ENCODE measurements at regions not wholly inside any gene's neighbourhood (a gene's known extent, or its start where the extent isn't known, plus 50 kb on each side); places are given as distances from the start of the nearest gene placed in this dataset.

GRCh38 chr4:3707423-3708102 is 58.6 kb upstream of the ADRA2C start:
- Mint-ChIP-seq H3K27me3 (peaks cover 21% of the 10 kb centered on the region), H3K4me1 (no peaks in the 10 kb centered on the region), H3K9me3 (no peaks in the 10 kb centered on the region), H3K36me3 (no peaks in the 10 kb centered on the region), H3K27ac (no peak overlapping the region), H3K4me3 (no peak overlapping the region)
- DNase-seq = no peak

- H3K4me3 Mint-ChIP-seq = no peak overlapping the region
- H3K27ac Mint-ChIP-seq = no peak overlapping the region
- no peaks in the 10 kb centered on the region for H3K9me3 Mint-ChIP-seq
- no peaks in the 10 kb centered on the region for H3K36me3 Mint-ChIP-seq
- DNase-seq = no peak
- H3K4me1 Mint-ChIP-seq = no peaks in the 10 kb centered on the region
- H3K27me3 Mint-ChIP-seq = peaks cover 25% of the 10 kb centered on the region
Observed at GRCh38 chr4:3706565-3707422, 59.4 kb upstream of the ADRA2C start.

GRCh38 chr4:3706111-3706511 is 60.1 kb upstream of the ADRA2C start:
- no peaks in the 10 kb centered on the region for H3K36me3 Mint-ChIP-seq
- H3K9me3 Mint-ChIP-seq = no peaks in the 10 kb centered on the region
- peaks cover 25% of the 10 kb centered on the region for H3K27me3 Mint-ChIP-seq
- no peaks in the 10 kb centered on the region for H3K4me1 Mint-ChIP-seq
- DNase-seq = no peak
- H3K27ac Mint-ChIP-seq = no peak overlapping the region
- H3K4me3 Mint-ChIP-seq = no peak overlapping the region

- Mint-ChIP-seq H3K4me1 (no peaks in the 10 kb centered on the region), H3K4me3 (no peak overlapping the region), H3K27me3 (peaks cover 28% of the 10 kb centered on the region), H3K36me3 (no peaks in the 10 kb centered on the region), H3K27ac (no peak overlapping the region), H3K9me3 (no peaks in the 10 kb centered on the region)
- no peak for DNase-seq
Observed at GRCh38 chr4:3705236-3705987, 60.8 kb upstream of the ADRA2C start.

GRCh38 chr4:3704669-3705068 is 61.5 kb upstream of the ADRA2C start:
- no peak for DNase-seq
- H3K36me3 Mint-ChIP-seq = no peaks in the 10 kb centered on the region
- H3K27me3 Mint-ChIP-seq = peaks cover 32% of the 10 kb centered on the region
- no peaks in the 10 kb centered on the region for H3K4me1 Mint-ChIP-seq
- no peak overlapping the region for H3K27ac Mint-ChIP-seq
- H3K4me3 Mint-ChIP-seq = no peak overlapping the region
- H3K9me3 Mint-ChIP-seq = no peaks in the 10 kb centered on the region

GRCh38 chr4:3703677-3704521 is 62.3 kb upstream of the ADRA2C start:
- H3K4me1 Mint-ChIP-seq = no peaks in the 10 kb centered on the region
- no peaks in the 10 kb centered on the region for H3K9me3 Mint-ChIP-seq
- no peak overlapping the region for H3K27ac Mint-ChIP-seq
- no peak overlapping the region for H3K4me3 Mint-ChIP-seq
- DNase-seq = no peak
- peaks cover 37% of the 10 kb centered on the region for H3K27me3 Mint-ChIP-seq
- H3K36me3 Mint-ChIP-seq = no peaks in the 10 kb centered on the region

- H3K36me3 Mint-ChIP-seq = no peaks in the 10 kb centered on the region
- H3K27me3 Mint-ChIP-seq = peaks cover 39% of the 10 kb centered on the region
- H3K9me3 Mint-ChIP-seq = no peaks in the 10 kb centered on the region
- no peak for DNase-seq
- no peak overlapping the region for H3K27ac Mint-ChIP-seq
- H3K4me1 Mint-ChIP-seq = no peaks in the 10 kb centered on the region
- no peak overlapping the region for H3K4me3 Mint-ChIP-seq
Observed at GRCh38 chr4:3703343-3703676, 62.9 kb upstream of the ADRA2C start.

- no peaks in the 10 kb centered on the region for H3K36me3 Mint-ChIP-seq
- H3K27ac Mint-ChIP-seq = no peak overlapping the region
- H3K4me3 Mint-ChIP-seq = no peak overlapping the region
- H3K27me3 Mint-ChIP-seq = peaks cover 41% of the 10 kb centered on the region
- no peaks in the 10 kb centered on the region for H3K9me3 Mint-ChIP-seq
- H3K4me1 Mint-ChIP-seq = no peaks in the 10 kb centered on the region
- DNase-seq = no peak
Observed at GRCh38 chr4:3702561-3703221, 63.5 kb upstream of the ADRA2C start.

- Mint-ChIP-seq H3K36me3 (no peaks in the 10 kb centered on the region), H3K9me3 (peaks cover 6% of the 10 kb centered on the region), H3K4me1 (no peaks in the 10 kb centered on the region), H3K4me3 (no peak overlapping the region), H3K27ac (no peak overlapping the region), H3K27me3 (peaks cover 47% of the 10 kb centered on the region)
- DNase-seq = no peak
Observed at GRCh38 chr4:3701736-3702560, 64.2 kb upstream of the ADRA2C start.

GRCh38 chr4:3701271-3701734 is 64.9 kb upstream of the ADRA2C start:
- peaks cover 49% of the 10 kb centered on the region for H3K27me3 Mint-ChIP-seq
- H3K4me3 Mint-ChIP-seq = no peak overlapping the region
- H3K9me3 Mint-ChIP-seq = peaks cover 10% of the 10 kb centered on the region
- DNase-seq = no peak
- H3K36me3 Mint-ChIP-seq = no peaks in the 10 kb centered on the region
- H3K27ac Mint-ChIP-seq = no peak overlapping the region
- H3K4me1 Mint-ChIP-seq = no peaks in the 10 kb centered on the region

GRCh38 chr4:3700736-3701135 is 65.4 kb upstream of the ADRA2C start:
- no peak for DNase-seq
- H3K27ac Mint-ChIP-seq = no peak overlapping the region
- H3K27me3 Mint-ChIP-seq = peaks cover 46% of the 10 kb centered on the region
- H3K36me3 Mint-ChIP-seq = no peaks in the 10 kb centered on the region
- H3K4me1 Mint-ChIP-seq = no peaks in the 10 kb centered on the region
- peaks cover 10% of the 10 kb centered on the region for H3K9me3 Mint-ChIP-seq
- H3K4me3 Mint-ChIP-seq = no peak overlapping the region

- no peak overlapping the region for H3K27ac Mint-ChIP-seq
- H3K4me1 Mint-ChIP-seq = no peaks in the 10 kb centered on the region
- H3K27me3 Mint-ChIP-seq = peaks cover 46% of the 10 kb centered on the region
- DNase-seq = no peak
- peaks cover 10% of the 10 kb centered on the region for H3K9me3 Mint-ChIP-seq
- no peaks in the 10 kb centered on the region for H3K36me3 Mint-ChIP-seq
- H3K4me3 Mint-ChIP-seq = no peak overlapping the region
Observed at GRCh38 chr4:3700223-3700622, 66.0 kb upstream of the ADRA2C start.

- no peaks in the 10 kb centered on the region for H3K4me1 Mint-ChIP-seq
- no peak overlapping the region for H3K27ac Mint-ChIP-seq
- H3K9me3 Mint-ChIP-seq = peaks cover 10% of the 10 kb centered on the region
Observed at GRCh38 chr4:3699678-3700077, 66.5 kb upstream of the ADRA2C start.

More at GRCh38 chr4:3699678-3700077, 66.5 kb upstream of the ADRA2C start:
- H3K4me3 Mint-ChIP-seq = no peak overlapping the region
- no peaks in the 10 kb centered on the region for H3K36me3 Mint-ChIP-seq
- no peak for DNase-seq
- peaks cover 49% of the 10 kb centered on the region for H3K27me3 Mint-ChIP-seq
